NCI-H1694 (cell line): ENCODE measurements at regions not wholly inside any gene's neighbourhood (a gene's known extent, or its start where the extent isn't known, plus 50 kb on each side); places are given as distances from the start of the nearest gene placed in this dataset.
"Not testable (repeated sequence)": the region's sequence is repeated elsewhere in the genome, so short reads cannot be mapped to it uniquely, and the experiment has no call there.

ENCODE experiments used
- DNase-seq: peaks from one replicate; lab custom pipeline; 2025; lab: John Stamatoyannopoulos, UW

DNA sequence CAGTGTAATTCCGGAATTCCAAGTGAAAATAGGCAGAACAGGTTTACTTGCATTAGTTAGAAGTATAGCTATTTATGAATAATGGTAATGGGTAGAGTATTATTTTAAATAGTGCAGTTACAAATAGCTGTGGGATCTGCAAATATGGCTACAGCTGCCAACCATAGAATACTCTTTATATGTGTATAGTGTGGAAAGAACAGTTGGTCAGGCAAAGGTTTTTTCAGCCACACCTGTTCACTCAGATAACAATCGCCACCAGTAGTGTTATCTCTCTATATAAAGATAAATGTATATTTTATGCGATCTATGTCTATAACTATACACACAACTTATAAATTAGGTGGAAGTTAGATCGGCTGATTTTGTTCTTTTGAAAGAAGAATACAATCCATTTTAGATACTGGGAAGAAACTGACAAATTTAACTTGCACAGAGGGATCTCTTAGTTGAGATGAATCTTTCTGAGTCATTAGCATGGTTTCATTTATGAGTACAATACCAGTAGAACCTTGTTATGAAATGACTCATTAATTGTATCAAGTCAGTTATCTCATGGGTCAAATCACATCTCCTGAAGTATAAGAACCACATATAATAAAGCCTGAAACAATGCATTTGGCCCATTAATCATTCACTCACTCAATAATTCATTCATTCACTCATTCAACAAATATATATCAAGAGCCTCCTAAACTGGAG lies 100.9 kb upstream of the NR3C2 start:
- DNase-seq, result no peak

DNA sequence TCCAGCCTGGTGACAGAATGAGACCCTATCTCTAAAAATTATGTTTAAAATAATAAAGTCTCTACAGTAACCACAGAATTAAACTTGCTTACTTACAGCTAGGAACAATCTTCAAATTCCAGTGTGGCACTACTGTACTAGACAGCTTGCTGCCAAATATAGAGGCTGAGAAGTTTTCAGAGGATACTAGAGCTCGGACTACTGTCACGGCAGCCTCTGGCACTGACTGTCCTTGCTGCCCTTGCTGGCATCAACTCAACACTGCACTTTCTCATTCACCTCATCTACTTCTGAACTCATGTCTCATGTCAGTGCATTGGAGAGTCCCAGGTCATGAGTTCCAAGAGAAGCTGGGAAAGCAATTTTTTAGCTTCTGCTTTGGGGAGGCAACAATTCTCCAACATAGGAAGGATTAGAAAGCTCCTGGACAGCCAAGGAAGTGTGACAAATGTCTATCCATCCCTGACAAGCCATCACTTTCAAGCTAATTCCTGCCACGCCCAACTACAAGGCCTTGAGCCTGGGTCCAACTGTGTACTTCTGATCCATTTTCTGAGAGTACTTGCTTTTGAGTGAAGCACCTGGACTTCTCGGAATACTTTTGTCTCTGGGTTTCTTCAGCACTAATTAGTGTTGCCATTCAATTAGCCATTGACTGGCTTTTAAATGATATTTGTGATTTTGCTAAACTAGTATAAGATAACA lies 98.6 kb upstream of the NR3C2 start:
- DNase-seq, result no peak

DNA sequence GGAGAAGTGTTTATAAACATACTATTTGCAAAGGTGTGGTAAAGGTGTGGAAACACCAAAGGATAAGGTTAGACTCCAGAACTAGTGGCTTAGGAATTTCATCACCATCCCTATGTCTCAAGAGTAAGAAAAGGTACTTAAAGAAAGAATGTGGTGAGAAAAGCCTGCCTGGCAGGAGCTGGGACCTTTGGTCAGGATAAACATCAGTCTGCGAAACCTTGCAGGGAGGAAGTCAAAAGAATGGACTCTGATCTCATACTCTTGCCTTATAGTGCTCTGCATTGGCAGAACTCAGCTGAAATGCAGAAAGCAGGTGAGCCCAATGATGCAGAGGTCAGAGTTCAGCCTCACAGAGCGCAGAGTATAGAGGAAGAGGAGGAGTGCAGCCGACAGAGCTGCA lies 97.2 kb upstream of the NR3C2 start:
- no peak for DNase-seq

DNA sequence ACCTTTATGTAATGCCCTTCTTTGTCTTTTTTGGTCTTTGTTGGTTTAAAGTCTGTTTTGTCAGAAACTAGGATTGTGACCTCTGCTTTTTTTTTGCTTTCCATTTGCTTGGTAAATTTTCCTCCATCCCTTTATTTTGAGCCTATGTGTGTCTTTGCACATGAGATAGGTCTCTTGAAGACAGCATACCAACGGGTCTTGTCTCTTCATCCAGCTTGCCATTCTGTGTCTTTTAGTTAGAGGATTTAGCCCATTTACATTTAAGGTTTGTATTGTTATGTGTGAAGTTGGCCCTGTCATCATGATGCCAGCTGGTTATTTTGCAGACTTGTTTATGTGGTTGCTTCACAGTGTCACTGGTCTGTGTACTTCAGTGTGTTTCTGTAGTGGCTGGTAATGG lies 91.6 kb upstream of the NR3C2 start:
- not testable (repeated sequence) for DNase-seq

DNA sequence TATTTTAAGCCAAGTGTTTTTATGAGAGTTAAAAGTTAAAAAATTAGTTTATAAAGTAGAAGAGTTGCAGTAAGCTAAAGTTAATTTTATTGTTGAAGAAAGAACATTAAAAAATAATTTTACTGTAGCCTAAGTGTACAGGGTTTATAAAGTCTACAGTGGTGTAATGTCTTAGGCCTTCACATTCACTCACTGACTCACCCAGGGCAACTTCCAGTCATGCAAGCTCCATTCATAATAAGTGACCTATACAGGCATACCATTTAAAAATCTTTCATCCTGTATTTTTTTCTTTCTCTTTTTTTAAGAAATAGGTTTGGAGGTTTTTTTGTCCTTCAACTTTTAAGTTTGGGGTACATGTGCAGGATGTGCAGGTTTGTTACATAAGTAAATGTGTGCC lies 87.9 kb upstream of the NR3C2 start:
- DNase-seq, result no peak

DNA sequence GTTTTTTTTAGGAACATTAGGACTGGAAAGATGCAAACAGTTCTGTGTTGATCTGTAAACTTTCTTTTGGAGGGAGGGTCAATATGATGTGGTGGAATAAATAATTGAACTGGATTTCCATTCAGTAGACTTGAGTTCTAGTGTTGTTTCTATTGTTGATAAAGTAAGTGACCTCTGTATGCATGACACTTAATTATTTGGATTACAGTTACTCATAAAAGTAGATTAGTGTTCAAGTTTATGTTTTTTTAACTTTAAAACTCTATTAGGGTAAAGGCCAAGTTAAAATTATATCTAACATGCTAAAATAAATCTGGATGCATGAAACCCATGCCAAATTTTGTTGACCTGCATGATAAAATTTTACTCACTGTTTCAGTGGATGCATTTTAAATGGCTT lies 85.4 kb upstream of the NR3C2 start:
- DNase-seq, result no peak

DNA sequence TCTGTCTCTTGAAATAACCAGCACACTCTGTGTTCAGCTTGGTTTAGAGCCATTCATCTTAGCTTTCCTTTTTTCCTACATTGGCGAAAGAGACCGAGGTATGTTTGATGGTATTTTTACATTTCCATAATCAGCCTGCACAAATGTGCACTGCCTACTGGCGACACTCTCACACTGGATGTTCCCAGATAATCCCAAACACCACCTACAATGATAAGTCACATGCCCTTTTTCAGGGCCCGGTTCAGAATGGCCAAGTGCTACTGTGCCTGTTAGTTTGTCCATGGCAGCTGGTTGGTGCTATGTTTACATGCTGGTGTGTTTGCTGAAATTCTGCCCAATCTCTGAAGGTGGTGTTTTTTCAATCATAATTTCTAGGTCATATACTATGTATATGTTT lies 80.8 kb upstream of the NR3C2 start:
- no peak for DNase-seq

DNA sequence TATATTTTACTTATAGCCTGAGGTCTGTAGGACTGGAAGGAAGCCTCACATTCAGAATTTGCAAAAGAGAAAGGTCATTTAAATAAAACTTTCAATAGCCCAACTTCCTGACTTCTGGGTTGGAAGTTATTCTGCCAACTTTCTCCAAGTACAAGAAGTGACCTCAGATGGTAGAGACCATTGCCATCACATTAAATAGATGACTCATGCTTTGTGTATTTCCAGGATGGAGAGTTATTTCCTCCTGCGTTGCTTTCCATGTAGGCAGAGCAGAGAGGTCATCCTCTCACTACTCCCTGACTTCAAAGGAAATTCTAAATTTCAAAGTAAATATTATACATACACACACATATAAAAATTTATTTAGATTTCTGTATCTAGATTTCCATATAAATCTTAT lies 73.0 kb upstream of the NR3C2 start:
- DNase-seq, result no peak

DNA sequence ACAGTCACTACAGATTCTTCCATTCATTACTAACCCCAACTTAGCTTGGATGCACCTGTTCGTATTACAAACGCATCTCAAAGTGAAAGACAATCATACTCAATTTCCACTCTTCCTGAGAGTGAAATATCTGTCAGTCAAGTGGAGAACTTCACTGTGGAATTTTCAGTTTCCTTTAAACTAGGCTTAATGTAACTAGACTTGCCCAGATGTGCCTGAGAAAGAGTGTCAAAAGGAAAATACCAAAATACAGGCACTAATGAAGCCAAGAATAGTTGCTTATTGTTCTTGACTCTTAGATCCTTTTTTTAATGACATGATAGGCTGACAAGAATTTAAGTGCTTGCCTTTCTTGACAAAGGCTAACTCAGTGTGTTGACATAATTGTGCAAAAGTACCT lies 72.4 kb upstream of the NR3C2 start:
- DNase-seq, result no peak

DNA sequence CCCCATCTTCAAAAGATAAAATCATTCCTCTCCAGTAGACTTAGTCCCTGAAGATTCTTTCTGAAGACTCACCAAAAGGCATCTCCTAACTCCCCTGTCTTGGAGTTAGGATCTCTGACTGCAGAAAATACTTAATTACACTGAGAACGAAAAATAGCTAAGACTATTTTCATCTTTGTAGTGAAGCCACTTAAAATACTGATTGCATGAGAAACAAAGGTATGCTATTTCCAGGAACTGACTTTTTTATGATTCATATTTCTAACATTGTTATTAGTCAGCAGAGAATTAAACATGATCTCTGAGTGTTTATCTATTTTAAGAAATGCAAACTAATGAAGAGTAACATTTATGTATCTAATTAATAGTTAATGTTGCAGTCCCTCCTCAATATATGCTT lies 71.8 kb upstream of the NR3C2 start:
- no peak for DNase-seq

DNA sequence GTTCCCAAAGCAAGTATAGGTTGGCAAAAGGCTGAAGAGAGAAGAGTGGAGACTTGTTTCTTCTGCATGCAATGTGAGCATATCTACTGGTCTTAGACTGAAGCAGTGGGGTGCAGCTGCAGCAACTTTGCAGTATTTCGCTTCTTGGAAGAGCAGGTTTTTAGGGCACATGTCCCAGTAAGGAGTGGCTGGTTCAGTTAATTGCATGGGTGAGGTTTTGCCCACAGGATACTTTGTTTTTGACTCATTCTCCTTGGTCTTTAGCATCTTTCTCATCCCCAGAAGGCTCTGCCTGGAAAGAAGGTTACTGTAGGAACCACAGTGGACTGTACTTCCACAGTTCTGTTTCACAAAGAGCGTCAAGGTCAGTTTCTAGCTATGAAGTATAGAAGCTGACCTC lies 68.0 kb upstream of the NR3C2 start:
- DNase-seq, result no peak

DNA sequence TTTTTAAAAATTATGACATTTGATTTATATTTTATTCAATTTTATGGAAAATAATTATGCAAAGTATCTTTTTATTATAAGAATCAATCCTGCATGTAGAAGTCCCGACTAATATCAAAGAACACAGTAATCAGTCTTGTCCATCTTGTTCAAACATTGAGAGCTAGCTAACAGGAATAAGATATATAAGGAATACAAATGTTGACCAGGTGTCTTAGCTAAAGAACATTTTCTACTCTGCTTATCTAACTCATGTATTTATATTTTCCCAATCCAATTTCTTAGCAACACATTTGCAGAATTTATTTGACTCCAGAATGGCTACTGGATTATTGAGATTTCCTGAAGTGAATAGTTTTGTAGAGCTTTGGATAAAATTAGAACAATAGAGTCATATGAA lies 61.5 kb upstream of the NR3C2 start:
- no peak for DNase-seq

DNA sequence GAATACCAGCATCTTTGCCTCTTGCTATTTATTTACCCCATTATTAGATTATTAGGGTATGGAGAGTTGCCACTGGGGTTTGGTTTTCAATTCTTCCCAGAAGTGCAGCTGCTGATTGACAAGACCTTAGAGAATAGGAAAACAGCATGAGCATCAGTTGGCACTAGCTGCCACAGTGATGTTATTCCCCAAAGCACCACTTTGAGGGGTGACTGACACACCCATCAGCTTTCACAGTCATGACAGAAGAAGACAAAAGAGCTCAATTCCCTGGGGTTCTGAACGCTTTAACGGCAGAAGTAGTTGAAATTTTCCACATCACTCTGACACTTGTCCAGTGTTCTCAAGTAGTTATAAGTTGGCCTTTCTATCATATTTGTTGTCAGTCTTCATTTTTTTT lies 55.0 kb upstream of the NR3C2 start:
- DNase-seq, result no peak

DNA sequence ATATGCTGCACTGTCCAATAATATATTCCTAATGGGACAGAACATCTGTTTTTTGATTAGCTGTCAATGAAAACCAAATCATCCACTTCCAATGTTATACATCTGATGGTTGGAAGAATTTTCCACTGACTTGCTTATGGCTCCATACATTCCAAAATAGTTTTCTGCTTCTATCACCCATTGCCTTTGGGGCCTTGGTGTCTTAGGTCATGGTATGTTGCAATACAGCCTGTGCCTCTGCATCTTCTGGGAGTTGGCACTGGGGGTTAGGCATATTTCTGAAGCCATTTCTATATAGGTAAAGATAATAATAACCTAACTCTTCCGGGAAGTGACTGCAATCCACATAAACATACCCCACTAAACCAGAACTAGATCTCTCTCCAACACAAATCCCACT lies 53.2 kb upstream of the NR3C2 start:
- DNase-seq, result no peak
